ENCODE measurements at regions not wholly inside any gene's neighbourhood (a gene's known extent, or its start where the extent isn't known, plus 50 kb on each side); places are given as distances from the start of the nearest gene placed in this dataset.

- H3K9me3 ChIP-seq (ENCODE audit: low read length), result no peaks in the 10 kb centered on the region
- no peaks in the 10 kb centered on the region for H3K27me3 ChIP-seq (ENCODE audit: insufficient read depth, low read length)
- H2AFZ ChIP-seq (ENCODE audit: low read depth, low read length), result no peak overlapping the region
- H3K4me1 ChIP-seq (ENCODE audit: insufficient read depth, low read length), result no peaks in the 10 kb centered on the region
- no peaks in the 10 kb centered on the region for H3K36me3 ChIP-seq (ENCODE audit: insufficient read depth, low read length)
- H3K4me3 ChIP-seq (ENCODE audit: low read length), result no peak overlapping the region
These were observed 362.4 kb downstream of the JRKL start for GRCh38 chr11:96752221-96752620.

GRCh38 chr11:96753997-96754396, 364.2 kb downstream of the JRKL start:
- H3K4me1 ChIP-seq (ENCODE audit: insufficient read depth, low read length), result no peaks in the 10 kb centered on the region
- no peak overlapping the region for H2AFZ ChIP-seq (ENCODE audit: low read depth, low read length)
- H3K36me3 ChIP-seq (ENCODE audit: insufficient read depth, low read length), result no peaks in the 10 kb centered on the region
- no peak overlapping the region for H3K4me3 ChIP-seq (ENCODE audit: low read length)
- H3K9me3 ChIP-seq (ENCODE audit: low read length), result no peaks in the 10 kb centered on the region
- no peaks in the 10 kb centered on the region for H3K27me3 ChIP-seq (ENCODE audit: insufficient read depth, low read length)

- no peaks in the 10 kb centered on the region for H3K9me3 ChIP-seq (ENCODE audit: low read length)
- H2AFZ ChIP-seq (ENCODE audit: low read depth, low read length), result no peak overlapping the region
- H3K4me1 ChIP-seq (ENCODE audit: insufficient read depth, low read length), result no peaks in the 10 kb centered on the region
- no peaks in the 10 kb centered on the region for H3K36me3 ChIP-seq (ENCODE audit: insufficient read depth, low read length)
- no peak overlapping the region for H3K4me3 ChIP-seq (ENCODE audit: low read length)
- H3K27me3 ChIP-seq (ENCODE audit: insufficient read depth, low read length), result no peaks in the 10 kb centered on the region
These were observed 365.4 kb downstream of the JRKL start for GRCh38 chr11:96755209-96755608.

GRCh38 chr11:96755752-96756151, 365.9 kb downstream of the JRKL start:
- Histone ChIP-seq H3K27me3 (ENCODE audit: insufficient read depth, low read length) (no peaks in the 10 kb centered on the region), H3K4me1 (ENCODE audit: insufficient read depth, low read length) (no peaks in the 10 kb centered on the region), H3K9me3 (ENCODE audit: low read length) (no peaks in the 10 kb centered on the region), H3K36me3 (ENCODE audit: insufficient read depth, low read length) (no peaks in the 10 kb centered on the region), H2AFZ (ENCODE audit: low read depth, low read length) (no peak overlapping the region), H3K4me3 (ENCODE audit: low read length) (no peak overlapping the region)

GRCh38 chr11:96758957-96759356, 369.1 kb downstream of the JRKL start:
- H3K9me3 ChIP-seq (ENCODE audit: low read length), result no peaks in the 10 kb centered on the region
- H3K4me3 ChIP-seq (ENCODE audit: low read length), result no peak overlapping the region
- no peaks in the 10 kb centered on the region for H3K4me1 ChIP-seq (ENCODE audit: insufficient read depth, low read length)
- no peaks in the 10 kb centered on the region for H3K36me3 ChIP-seq (ENCODE audit: insufficient read depth, low read length)
- no peak overlapping the region for H2AFZ ChIP-seq (ENCODE audit: low read depth, low read length)
- no peaks in the 10 kb centered on the region for H3K27me3 ChIP-seq (ENCODE audit: insufficient read depth, low read length)

GRCh38 chr11:96760306-96760705, 370.5 kb downstream of the JRKL start:
- Histone ChIP-seq H2AFZ (ENCODE audit: low read depth, low read length) (no peak overlapping the region), H3K27me3 (ENCODE audit: insufficient read depth, low read length) (no peaks in the 10 kb centered on the region), H3K36me3 (ENCODE audit: insufficient read depth, low read length) (no peaks in the 10 kb centered on the region), H3K4me3 (ENCODE audit: low read length) (no peak overlapping the region), H3K9me3 (ENCODE audit: low read length) (no peaks in the 10 kb centered on the region), H3K4me1 (ENCODE audit: insufficient read depth, low read length) (no peaks in the 10 kb centered on the region)

GRCh38 chr11:96760815-96761214, 371.0 kb downstream of the JRKL start:
- Histone ChIP-seq H3K9me3 (ENCODE audit: low read length) (no peaks in the 10 kb centered on the region), H3K36me3 (ENCODE audit: insufficient read depth, low read length) (no peaks in the 10 kb centered on the region), H2AFZ (ENCODE audit: low read depth, low read length) (no peak overlapping the region), H3K27me3 (ENCODE audit: insufficient read depth, low read length) (no peaks in the 10 kb centered on the region), H3K4me1 (ENCODE audit: insufficient read depth, low read length) (no peaks in the 10 kb centered on the region), H3K4me3 (ENCODE audit: low read length) (no peak overlapping the region)

- Histone ChIP-seq H3K4me3 (ENCODE audit: low read length) (no peak overlapping the region), H2AFZ (ENCODE audit: low read depth, low read length) (no peak overlapping the region), H3K4me1 (ENCODE audit: insufficient read depth, low read length) (no peaks in the 10 kb centered on the region), H3K27me3 (ENCODE audit: insufficient read depth, low read length) (no peaks in the 10 kb centered on the region), H3K9me3 (ENCODE audit: low read length) (no peaks in the 10 kb centered on the region), H3K36me3 (ENCODE audit: insufficient read depth, low read length) (no peaks in the 10 kb centered on the region)
These were observed 371.6 kb downstream of the JRKL start for GRCh38 chr11:96761451-96761850.

GRCh38 chr11:96763244-96763643, 373.4 kb downstream of the JRKL start:
- no peaks in the 10 kb centered on the region for H3K4me1 ChIP-seq (ENCODE audit: insufficient read depth, low read length)
- H3K9me3 ChIP-seq (ENCODE audit: low read length), result no peaks in the 10 kb centered on the region
- no peak overlapping the region for H2AFZ ChIP-seq (ENCODE audit: low read depth, low read length)
- no peak overlapping the region for H3K4me3 ChIP-seq (ENCODE audit: low read length)
- H3K27me3 ChIP-seq (ENCODE audit: insufficient read depth, low read length), result no peaks in the 10 kb centered on the region
- no peaks in the 10 kb centered on the region for H3K36me3 ChIP-seq (ENCODE audit: insufficient read depth, low read length)

- no peaks in the 10 kb centered on the region for H3K36me3 ChIP-seq (ENCODE audit: insufficient read depth, low read length)
- H2AFZ ChIP-seq (ENCODE audit: low read depth, low read length), result no peak overlapping the region
- H3K27me3 ChIP-seq (ENCODE audit: insufficient read depth, low read length), result no peaks in the 10 kb centered on the region
- no peaks in the 10 kb centered on the region for H3K9me3 ChIP-seq (ENCODE audit: low read length)
- H3K4me3 ChIP-seq (ENCODE audit: low read length), result no peak overlapping the region
- no peaks in the 10 kb centered on the region for H3K4me1 ChIP-seq (ENCODE audit: insufficient read depth, low read length)
These were observed 388.5 kb downstream of the JRKL start for GRCh38 chr11:96778272-96778671.

GRCh38 chr11:96779030-96779429, 389.2 kb downstream of the JRKL start:
- Histone ChIP-seq H3K4me3 (ENCODE audit: low read length) (no peak overlapping the region), H3K9me3 (ENCODE audit: low read length) (no peaks in the 10 kb centered on the region), H3K36me3 (ENCODE audit: insufficient read depth, low read length) (no peaks in the 10 kb centered on the region), H3K4me1 (ENCODE audit: insufficient read depth, low read length) (no peaks in the 10 kb centered on the region), H3K27me3 (ENCODE audit: insufficient read depth, low read length) (no peaks in the 10 kb centered on the region), H2AFZ (ENCODE audit: low read depth, low read length) (no peak overlapping the region)

GRCh38 chr11:96781082-96781481, 391.3 kb downstream of the JRKL start:
- H3K4me3 ChIP-seq (ENCODE audit: low read length), result no peak overlapping the region
- H3K9me3 ChIP-seq (ENCODE audit: low read length), result no peaks in the 10 kb centered on the region
- no peak overlapping the region for H2AFZ ChIP-seq (ENCODE audit: low read depth, low read length)
- no peaks in the 10 kb centered on the region for H3K27me3 ChIP-seq (ENCODE audit: insufficient read depth, low read length)
- no peaks in the 10 kb centered on the region for H3K36me3 ChIP-seq (ENCODE audit: insufficient read depth, low read length)
- no peaks in the 10 kb centered on the region for H3K4me1 ChIP-seq (ENCODE audit: insufficient read depth, low read length)

- Histone ChIP-seq H3K36me3 (ENCODE audit: insufficient read depth, low read length) (no peaks in the 10 kb centered on the region), H3K4me1 (ENCODE audit: insufficient read depth, low read length) (no peaks in the 10 kb centered on the region), H3K4me3 (ENCODE audit: low read length) (no peak overlapping the region), H3K27me3 (ENCODE audit: insufficient read depth, low read length) (no peaks in the 10 kb centered on the region), H3K9me3 (ENCODE audit: low read length) (no peaks in the 10 kb centered on the region), H2AFZ (ENCODE audit: low read depth, low read length) (no peak overlapping the region)
These were observed 392.8 kb downstream of the JRKL start for GRCh38 chr11:96782632-96783031.

GRCh38 chr11:96783311-96783710, 393.5 kb downstream of the JRKL start:
- H3K4me3 ChIP-seq (ENCODE audit: low read length), result no peak overlapping the region

More at GRCh38 chr11:96783311-96783710, 393.5 kb downstream of the JRKL start:
- H3K36me3 ChIP-seq (ENCODE audit: insufficient read depth, low read length), result no peaks in the 10 kb centered on the region
- H3K9me3 ChIP-seq (ENCODE audit: low read length), result no peaks in the 10 kb centered on the region
- no peaks in the 10 kb centered on the region for H3K4me1 ChIP-seq (ENCODE audit: insufficient read depth, low read length)
- H3K27me3 ChIP-seq (ENCODE audit: insufficient read depth, low read length), result no peaks in the 10 kb centered on the region
- no peak overlapping the region for H2AFZ ChIP-seq (ENCODE audit: low read depth, low read length)

Data from neuron (in vitro differentiated cells).